22Rv1 (cell line): ENCODE measurements at regions not wholly inside any gene's neighbourhood (a gene's known extent, or its start where the extent isn't known, plus 50 kb on each side); places are given as distances from the start of the nearest gene placed in this dataset.

ENCODE experiments used
- H3K27ac ChIP-seq: fragments of 450-650 bp; 2 replicates; pipeline ENCODE4 v1.5.1; 2017
- ZFX ChIP-seq: fragments of 450-650 bp; IDR thresholded peaks from 2 replicates; pipeline ENCODE4 v1.6.1; 2017; ENCODE audit warnings: antibody characterized with exemption, borderline replicate concordance
- TF ChIP-seq, protein P1 (sequence below): fragments of 450-650 bp; IDR thresholded peaks from 2 replicates; pipeline ENCODE4 v1.5.1; 2017; ENCODE audit warnings: mild to moderate bottlenecking

DNA sequence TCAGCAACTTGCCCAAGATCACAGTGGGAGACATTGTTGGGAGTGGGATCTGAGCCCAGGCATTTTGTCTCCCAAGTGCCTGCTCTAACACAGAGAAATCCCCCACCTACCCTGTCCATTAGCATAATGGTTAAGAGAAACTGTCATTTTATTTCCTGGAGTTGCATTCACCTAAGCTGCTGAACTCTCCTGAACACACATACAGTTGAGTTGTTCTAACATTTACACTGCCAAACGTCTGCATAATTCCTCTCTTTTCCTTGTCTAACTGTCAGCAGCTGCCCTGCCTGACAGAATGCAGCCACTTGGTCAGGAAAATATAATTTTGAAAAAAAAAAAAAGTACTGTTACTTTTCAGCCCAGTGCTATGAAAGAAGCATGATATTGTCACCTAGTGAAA is 396.3 kb upstream of the PIK3C3 start:
- no peak overlapping the region for H3K27ac ChIP-seq
- TF ChIP-seq, protein P1, sequence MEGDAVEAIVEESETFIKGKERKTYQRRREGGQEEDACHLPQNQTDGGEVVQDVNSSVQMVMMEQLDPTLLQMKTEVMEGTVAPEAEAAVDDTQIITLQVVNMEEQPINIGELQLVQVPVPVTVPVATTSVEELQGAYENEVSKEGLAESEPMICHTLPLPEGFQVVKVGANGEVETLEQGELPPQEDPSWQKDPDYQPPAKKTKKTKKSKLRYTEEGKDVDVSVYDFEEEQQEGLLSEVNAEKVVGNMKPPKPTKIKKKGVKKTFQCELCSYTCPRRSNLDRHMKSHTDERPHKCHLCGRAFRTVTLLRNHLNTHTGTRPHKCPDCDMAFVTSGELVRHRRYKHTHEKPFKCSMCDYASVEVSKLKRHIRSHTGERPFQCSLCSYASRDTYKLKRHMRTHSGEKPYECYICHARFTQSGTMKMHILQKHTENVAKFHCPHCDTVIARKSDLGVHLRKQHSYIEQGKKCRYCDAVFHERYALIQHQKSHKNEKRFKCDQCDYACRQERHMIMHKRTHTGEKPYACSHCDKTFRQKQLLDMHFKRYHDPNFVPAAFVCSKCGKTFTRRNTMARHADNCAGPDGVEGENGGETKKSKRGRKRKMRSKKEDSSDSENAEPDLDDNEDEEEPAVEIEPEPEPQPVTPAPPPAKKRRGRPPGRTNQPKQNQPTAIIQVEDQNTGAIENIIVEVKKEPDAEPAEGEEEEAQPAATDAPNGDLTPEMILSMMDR = no peak
- TF ChIP-seq ZFX = no peak

DNA sequence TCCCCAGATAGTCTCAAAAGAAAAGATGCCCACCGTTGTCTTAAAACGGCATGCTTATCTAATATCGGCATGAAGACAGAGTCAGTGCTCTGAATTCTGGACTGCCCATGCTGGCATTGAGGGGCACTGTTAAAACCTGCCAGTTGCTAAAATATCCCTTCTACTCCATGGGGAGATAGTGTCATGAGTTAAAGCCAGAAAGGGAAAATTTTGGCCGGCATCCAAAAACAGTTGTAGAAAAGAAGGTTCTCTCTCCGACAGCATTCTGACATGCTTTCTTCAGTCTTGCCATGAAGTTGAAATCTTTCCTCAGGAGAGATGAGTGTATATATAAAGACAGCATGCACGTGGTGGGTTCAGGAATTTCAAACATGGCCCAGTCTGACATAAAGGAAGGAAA is 401.3 kb upstream of the PIK3C3 start:
- H3K27ac ChIP-seq = no peak overlapping the region
- TF ChIP-seq, protein P1 = no peak

DNA sequence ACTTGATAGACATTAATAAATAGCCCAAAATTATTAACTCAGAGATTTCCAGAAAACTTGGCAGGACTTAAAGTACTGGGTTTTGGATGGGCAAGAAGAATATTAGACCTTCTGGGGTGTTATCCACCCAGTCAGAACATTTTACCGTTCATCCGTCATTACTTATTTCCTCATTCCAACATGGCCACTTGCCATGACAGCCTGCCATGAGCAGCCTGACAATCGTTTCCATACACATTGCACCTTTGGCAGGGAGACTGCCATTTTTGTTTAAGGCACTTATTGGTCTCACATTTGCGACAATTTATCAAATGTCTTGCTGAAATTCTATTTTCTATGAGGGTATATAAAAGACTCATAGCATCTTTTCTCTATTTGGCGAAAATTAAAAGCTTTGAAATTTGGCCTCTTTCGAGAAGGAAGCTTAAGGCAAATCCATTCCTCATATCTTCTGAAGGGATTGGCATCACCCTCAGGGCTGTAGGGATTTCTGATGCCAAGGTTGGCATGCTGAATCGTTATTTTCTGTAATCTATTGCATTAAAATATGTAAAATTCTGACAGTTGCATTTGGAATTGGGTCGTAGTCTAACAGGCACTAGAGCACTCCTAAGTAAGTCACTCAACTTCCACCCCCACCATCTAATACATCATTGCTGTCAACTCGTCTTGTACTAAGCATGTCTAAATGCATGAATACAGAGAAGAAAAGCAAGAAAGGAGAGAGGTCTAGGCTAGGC is 406.3 kb upstream of the PIK3C3 start:
- H3K27ac ChIP-seq = no peak overlapping the region
- TF ChIP-seq, protein P1 = no peak
- TF ChIP-seq ZFX = no peak

DNA sequence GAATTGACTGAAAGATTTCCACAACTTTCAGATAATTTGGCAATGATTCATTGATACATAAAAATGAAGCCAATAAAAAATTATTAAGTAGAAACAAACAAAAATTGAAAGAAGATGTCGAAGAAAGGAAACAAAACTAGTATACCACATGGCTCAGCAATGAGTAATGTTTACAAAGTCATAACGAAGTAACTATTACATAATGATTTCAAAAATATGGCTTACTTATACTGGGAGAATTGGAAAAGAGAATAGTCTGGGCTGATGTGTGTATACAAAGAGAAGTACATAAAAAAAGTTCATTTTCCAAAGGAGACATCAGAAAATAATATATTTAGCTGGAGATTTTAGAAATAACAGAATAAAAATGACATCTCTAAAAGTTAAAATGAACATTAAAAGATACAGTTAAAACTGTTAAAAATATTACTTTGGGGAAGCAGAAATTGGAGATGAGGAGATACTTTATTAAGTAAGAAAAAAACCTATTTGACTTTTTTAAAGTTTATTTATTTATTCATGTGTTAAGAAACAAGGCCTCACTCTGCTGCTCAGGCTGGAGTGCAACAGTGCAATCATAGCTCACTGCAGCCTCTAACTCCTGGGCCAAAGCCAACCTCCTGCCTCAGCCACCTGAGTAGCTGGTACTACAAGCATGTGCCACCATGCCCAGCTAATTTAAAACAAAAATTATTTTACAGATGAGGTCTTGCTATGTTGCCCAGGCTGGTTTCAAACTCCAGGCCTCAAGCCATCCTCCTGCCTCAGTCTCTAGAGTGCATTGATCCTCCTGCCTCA is 409.7 kb upstream of the PIK3C3 start:
- TF ChIP-seq, protein P1 = no peak
- no peak for TF ChIP-seq ZFX
- H3K27ac ChIP-seq = no peak overlapping the region

DNA sequence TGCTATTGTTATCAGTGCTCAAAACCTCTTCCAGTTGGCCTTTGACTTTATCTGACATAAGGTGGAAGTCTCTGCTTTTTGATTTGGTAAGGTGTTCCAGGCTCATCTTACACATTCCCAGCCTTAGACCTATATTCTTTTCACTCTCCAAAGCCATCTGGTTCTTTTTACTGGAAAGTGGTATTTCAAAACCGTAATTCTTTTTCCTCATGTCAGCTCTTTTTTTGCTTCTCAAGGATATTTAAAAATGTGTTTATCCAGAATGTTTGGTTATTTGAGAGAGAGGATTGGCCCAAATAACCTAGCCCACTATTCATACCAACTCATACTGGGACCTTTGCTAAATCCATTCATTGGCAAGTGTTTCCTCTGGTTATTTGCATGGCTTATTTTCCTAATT is 411.2 kb upstream of the PIK3C3 start:
- no peak overlapping the region for H3K27ac ChIP-seq
- TF ChIP-seq ZFX = no peak
- TF ChIP-seq, protein P1 = no peak

DNA sequence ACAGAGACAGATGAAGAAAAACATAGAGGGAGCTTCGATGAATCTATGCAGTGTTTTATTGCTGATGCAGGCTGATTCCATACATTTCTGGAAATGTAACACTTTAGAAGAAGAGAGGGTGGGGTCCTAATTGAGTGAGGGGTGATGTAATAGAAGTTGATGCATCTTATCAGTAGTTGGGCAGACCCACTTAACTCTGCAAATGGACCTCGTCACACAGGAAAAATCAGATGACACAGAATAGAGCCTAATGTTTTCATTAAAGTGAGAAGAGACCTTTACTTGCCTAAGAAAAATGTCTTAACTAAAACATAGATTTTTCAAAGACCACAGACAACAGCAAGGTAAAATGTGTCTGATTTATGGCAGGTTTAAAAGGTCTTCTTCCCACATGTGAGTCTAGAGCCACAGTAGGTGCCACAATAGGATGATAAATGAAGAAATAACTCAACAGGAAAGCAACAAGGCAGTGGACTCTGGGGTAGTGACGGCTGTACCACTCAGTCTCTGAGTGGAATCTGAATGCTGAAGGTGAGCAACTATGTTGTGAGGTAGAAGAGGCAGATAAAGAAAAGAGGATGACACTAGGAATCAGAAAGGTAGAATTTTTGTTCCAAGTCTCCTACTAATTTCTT is 414.7 kb upstream of the PIK3C3 start:
- no peak overlapping the region for H3K27ac ChIP-seq
- TF ChIP-seq ZFX = no peak
- TF ChIP-seq, protein P1 = no peak

DNA sequence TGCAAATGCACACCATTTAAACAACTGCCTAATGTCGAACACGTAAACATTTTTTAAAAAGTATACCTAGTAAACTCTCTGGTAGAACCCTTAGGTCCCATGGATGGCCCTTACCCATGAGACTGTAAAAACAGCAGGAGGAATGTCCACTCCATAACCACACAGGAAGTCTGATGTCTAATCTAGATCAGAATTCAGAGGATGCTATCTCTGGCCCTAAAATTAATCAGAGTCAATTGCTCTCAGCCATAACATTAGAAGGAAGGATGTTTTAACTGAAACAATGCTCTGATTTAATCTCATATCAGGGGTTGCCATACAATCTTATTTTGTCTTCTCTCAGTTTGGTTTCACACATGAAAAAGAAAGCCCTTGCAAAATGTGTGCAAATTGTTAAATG is 416.3 kb upstream of the PIK3C3 start:
- H3K27ac ChIP-seq = no peak overlapping the region
- TF ChIP-seq, protein P1 = no peak
